Thoracic aorta (tissue), 2 donors: ENCODE measurements at regions not wholly inside any gene's neighbourhood (a gene's known extent, or its start where the extent isn't known, plus 50 kb on each side); places are given as distances from the start of the nearest gene placed in this dataset.

Source experiments
- ATAC-seq: fragments of 150-250 bp; one replicate; pipeline ENCODE4 v1.8.0; 2017; ENCODE audit warnings: low read depth; ENCODE audit not compliant: insufficient number of reproducible peaks, low FRiP score
- DNase-seq: peaks from one replicate; pipeline ENCODE4 v3.0.0-alpha.2; 2020; ENCODE audit warnings: low spot score
- H3K27ac ChIP-seq, 2 donors: fragments of 200-600 bp; sonication (generic); 1 replicate in 1 of 2; 2 replicates in 1 of 2; pipeline ENCODE4 v1.5.1; 2016; ENCODE audit warnings: mild to moderate bottlenecking in 2 of 2, moderate library complexity in 2 of 2
- H3K27me3 ChIP-seq: fragments of 200-600 bp; sonication (generic); replicated peaks from 2 replicates; pipeline ENCODE4 v1.6.0; 2016; ENCODE audit warnings: mild to moderate bottlenecking; ENCODE audit not compliant: insufficient read depth
- H3K36me3 ChIP-seq: fragments of 200-600 bp; sonication (generic); one replicate; pipeline ENCODE4 v1.5.1; 2016
- H3K4me1 ChIP-seq, 2 donors: fragments of 200-600 bp; sonication (generic); 1 replicate in 1 of 2; 2 replicates in 1 of 2; pipeline versions ENCODE4 v1.5.1 to v1.6.0; 2016; ENCODE audit warnings: low read depth in 2 of 2, mild to moderate bottlenecking in 1 of 2; ENCODE audit not compliant: control insufficient read depth in 1 of 2
- H3K4me3 ChIP-seq: fragments of 200-600 bp; sonication (generic); 2 replicates; pipeline ENCODE4 v1.5.1; 2016; ENCODE audit warnings: mild to moderate bottlenecking
- H3K9me3 ChIP-seq: fragments of 200-600 bp; sonication (generic); 2 replicates; pipeline ENCODE4 v1.5.1; 2016
- CTCF ChIP-seq: fragments of 200-600 bp; sonication (generic); IDR thresholded peaks from one replicate; pipeline ENCODE4 v1.5.1; 2019; ENCODE audit warnings: antibody characterized with exemption

GRCh38 chr3:102089904-102090720, 240.8 kb downstream of the NFKBIZ start:
- H3K27me3 ChIP-seq, result no peaks in the 10 kb centered on the region
- H3K4me1 ChIP-seq, result no peaks in the 10 kb centered on the region
- no peak overlapping the region for H3K4me3 ChIP-seq
- no peak for TF ChIP-seq CTCF
- no peak overlapping the region for H3K27ac ChIP-seq
- no peak for ATAC-seq
- no peaks in the 10 kb centered on the region for H3K36me3 ChIP-seq
- H3K9me3 ChIP-seq, result no peaks in the 10 kb centered on the region
- DNase-seq, result no peak

- TF ChIP-seq CTCF, result no peak
- no peaks in the 10 kb centered on the region for H3K9me3 ChIP-seq
- no peak overlapping the region for H3K4me3 ChIP-seq
- no peak for ATAC-seq
- no peaks in the 10 kb centered on the region for H3K4me1 ChIP-seq
- no peak overlapping the region for H3K27ac ChIP-seq
- H3K27me3 ChIP-seq, result no peaks in the 10 kb centered on the region
- no peak for DNase-seq
- H3K36me3 ChIP-seq, result no peaks in the 10 kb centered on the region
Measured at GRCh38 chr3:102090721-102091045, 241.4 kb downstream of the NFKBIZ start.

GRCh38 chr3:102091358-102091757, 242.0 kb downstream of the NFKBIZ start:
- Histone ChIP-seq H3K4me3 (no peak overlapping the region), H3K27ac (no peak overlapping the region), H3K4me1 (no peaks in the 10 kb centered on the region), H3K36me3 (no peaks in the 10 kb centered on the region), H3K27me3 (no peaks in the 10 kb centered on the region), H3K9me3 (no peaks in the 10 kb centered on the region)
- no peak for DNase-seq
- no peak for TF ChIP-seq CTCF
- no peak for ATAC-seq

GRCh38 chr3:102092617-102093466, 243.5 kb downstream of the NFKBIZ start:
- Histone ChIP-seq H3K4me1 (no peaks in the 10 kb centered on the region), H3K27ac (no peak overlapping the region), H3K36me3 (no peaks in the 10 kb centered on the region), H3K9me3 (no peaks in the 10 kb centered on the region), H3K4me3 (no peak overlapping the region), H3K27me3 (no peaks in the 10 kb centered on the region)
- no peak for ATAC-seq
- no peak for TF ChIP-seq CTCF
- no peak for DNase-seq

- Histone ChIP-seq H3K9me3 (no peaks in the 10 kb centered on the region), H3K27ac (no peak overlapping the region), H3K27me3 (no peaks in the 10 kb centered on the region), H3K4me1 (no peaks in the 10 kb centered on the region), H3K4me3 (no peak overlapping the region), H3K36me3 (no peaks in the 10 kb centered on the region)
- TF ChIP-seq CTCF, result no peak
- ATAC-seq (no peak), DNase-seq (no peak)
Measured at GRCh38 chr3:102094506-102094905, 245.2 kb downstream of the NFKBIZ start.
